ENCODE measurements at regions not wholly inside any gene's neighbourhood (a gene's known extent, or its start where the extent isn't known, plus 50 kb on each side); places are given as distances from the start of the nearest gene placed in this dataset.

DNA sequence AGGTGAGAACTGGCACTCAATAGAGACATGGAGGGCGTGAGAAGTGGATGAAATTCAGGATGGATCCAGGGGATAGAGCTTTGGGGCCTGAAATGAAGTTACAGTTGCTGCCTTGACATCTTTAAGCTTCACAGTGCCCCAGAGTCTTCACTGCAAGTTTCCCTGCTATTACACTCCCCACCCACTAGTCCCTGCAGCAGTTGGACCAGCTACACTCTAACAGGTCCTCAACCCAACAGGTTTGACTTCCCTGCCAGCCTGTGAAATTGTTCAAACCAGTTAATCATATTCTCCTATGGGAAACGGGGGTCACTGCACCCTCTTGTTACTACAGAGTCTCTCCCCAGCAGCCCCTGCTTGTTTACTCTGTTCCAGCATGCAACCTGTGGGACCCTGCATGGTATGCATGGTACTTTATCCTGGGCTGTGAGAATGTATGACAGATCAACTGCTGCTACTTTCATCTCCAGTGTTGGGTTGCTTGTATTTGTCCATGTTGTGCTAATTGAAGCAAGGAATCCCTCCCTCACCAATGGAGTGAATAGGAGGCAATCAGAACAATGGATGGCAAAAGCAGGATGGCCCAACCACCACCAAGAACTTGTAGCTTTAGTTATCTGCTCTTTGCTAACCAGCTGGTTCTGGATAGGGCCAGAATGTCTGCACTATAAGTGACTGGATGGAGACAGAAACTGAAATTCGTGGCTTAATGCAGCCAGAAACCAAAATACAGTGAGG is 314.2 kb downstream of the OLFM4 start:
- DNase-seq: no peak
- intact Hi-C loops (cut with DNase I): no loop called here

DNA sequence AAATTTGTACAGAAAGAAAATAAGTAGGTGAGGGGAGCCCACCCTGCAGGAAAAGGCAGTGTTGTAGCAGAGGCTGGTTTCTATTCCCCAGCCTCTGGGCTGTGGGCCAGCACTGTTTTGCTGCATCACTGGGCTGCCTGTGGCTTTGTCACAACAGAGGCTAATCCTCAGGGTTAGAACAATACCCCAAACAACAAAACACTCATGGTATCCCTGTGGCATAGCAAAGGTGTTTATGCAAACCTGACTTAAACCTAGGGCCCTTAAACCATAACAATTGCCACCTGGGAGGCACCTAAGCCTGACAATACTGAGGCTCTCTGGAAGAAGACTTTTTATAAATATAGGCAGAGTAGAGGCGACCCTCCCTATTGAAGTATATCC is 314.7 kb downstream of the OLFM4 start:
- intact Hi-C loops (cut with DNase I): no loop called here
- peak in 2 of 10 donors; percentile 21 to 61 for DNase-seq

DNA sequence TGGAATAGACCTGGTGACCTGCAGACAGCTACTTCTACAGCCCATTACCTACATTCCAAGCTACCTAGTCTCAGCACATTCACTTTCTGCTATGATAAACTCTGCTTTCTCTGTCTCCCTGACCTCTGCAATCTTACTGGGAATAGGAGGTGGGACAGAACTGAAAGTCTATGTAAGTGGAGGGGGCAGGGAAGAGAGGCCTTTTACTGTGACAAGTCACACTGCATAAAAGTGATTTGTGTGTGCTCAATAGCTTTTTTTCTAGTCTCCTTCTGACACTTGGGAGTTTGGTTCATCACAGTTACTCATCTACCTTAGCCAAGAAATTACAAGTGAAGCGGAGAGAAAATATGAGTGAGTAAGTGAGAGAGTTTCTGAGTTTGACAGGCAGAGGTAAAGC is 322.4 kb downstream of the OLFM4 start:
- intact Hi-C loops (cut with DNase I): no loop called here
- DNase-seq: no peak

DNA sequence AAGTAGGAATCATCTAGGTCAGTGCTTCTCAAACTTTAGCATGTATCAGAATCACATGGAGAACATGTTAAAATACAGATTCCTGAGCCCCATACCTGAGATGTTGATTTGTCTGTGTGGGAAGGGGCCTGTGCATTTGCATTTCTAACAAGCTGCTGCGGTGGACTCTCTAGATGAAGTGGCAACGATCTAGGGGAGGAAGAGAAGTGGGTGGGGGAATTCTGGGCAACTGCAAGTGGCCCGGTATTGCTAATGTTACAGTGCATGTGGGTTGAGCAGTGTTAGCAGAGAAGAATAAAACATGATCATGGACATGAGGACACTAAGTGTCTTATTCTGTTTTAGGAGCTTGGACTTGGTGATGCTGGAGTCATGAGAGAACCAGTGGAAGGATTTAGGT is 329.0 kb downstream of the OLFM4 start:
- intact Hi-C loops (cut with DNase I): no loop called here
- no peak for DNase-seq

DNA sequence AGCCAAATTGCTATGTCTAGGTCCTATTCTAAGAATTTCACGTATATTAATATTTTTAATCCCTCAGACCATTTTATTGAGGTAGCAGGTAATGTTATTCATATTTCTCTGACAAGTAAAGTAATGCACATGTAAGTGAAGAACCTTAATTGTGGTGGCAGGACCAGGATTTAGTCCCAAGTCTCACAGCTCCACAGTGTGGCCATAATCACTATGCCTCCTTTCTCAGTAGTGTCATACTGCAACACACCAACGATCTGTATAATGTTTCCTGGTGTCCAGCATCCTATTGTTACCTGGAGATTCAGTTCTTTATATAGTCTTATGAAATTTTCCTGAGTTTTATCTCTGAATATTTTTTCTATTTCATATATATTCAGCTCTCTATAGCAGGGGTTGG is 340.3 kb downstream of the OLFM4 start:
- intact Hi-C loops (cut with DNase I): no loop called here

DNA sequence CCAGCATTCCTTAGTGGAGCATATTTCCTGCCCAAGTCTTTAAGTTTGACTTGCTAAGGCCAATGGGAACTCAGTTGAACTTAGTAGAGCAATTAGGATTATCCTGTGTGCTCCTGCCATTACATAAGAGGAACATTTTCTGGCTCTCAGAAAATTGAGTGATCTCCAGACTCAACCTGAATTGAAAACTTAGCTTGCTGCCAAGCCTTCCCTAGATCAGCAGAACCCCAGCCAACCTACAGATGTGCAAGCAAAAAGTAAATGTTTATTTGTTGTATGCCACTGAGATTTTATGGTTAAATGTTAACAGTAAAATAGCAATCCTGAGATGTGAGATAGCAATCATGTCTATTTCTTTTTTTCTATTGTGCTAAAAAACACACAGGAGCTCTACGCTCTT is 350.9 kb downstream of the OLFM4 start:
- intact Hi-C loops (cut with DNase I): no loop called here
- DNase-seq: no peak

More for the DNA sequence above, 340.3 kb downstream of the OLFM4 start:
- no peak for DNase-seq

DNA sequence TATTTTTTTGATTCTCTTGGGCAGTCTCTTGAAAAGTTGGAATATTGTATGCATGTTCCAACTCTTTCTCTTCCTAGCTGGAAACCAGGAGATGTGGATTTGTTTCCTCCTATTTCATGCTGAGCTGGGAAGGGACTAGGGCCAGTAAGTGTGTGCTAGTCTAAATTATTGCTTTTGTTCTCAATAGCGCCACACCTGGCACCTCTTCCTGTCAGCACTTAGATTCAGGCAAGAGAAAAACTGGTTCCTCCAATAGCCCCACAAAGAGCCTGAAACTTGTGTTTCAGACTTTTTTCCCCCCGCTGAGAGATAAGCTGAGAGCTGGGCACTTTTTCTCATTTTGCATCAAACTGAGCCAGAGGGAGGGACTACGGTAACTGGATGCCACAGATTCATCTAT is 353.4 kb downstream of the OLFM4 start:
- DNase-seq: no peak
- intact Hi-C loops (cut with DNase I): no loop called here

DNA sequence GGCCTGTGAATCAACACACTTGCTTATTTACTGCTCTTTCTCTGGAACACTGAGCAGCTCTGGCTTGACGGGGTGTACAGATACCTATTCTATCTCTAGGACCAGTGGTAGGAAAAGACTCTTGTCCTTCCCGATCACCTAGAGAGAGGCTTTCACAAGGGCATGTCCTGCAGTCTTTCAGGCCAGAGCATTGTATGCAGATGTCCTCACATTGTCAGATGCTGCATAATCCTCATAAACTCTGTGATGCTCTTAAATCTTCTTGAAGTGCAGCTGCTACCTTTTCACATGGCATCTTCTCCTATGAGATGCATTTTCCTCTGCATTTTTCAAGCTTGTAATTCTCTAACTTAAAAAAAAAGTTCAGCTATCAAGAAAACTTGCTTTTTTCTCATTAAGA is 369.4 kb downstream of the OLFM4 start:
- intact Hi-C loops (cut with DNase I): no loop called here
- no peak for DNase-seq

DNA sequence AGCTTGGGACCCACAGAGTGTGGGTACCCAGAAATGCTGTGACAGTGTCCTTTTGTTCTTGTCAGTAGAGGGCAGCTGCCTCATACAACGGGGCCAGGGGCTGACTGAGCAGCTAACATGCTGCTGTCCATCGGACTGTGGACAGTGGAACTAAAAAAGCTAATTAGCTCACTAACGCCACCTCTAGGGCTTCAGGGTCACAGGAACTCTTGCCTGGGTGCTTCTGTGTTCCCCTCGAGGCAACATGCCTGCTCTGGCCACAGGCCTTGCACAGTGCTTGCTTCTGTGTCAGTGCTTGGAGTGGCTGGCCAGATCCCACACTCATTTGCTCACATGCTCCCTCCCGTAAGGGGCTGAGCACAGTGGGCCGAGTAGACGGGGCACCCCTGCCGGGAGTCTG is 377.0 kb downstream of the OLFM4 start:
- DNase-seq: no peak
- intact Hi-C loops (cut with DNase I): no loop called here

DNA sequence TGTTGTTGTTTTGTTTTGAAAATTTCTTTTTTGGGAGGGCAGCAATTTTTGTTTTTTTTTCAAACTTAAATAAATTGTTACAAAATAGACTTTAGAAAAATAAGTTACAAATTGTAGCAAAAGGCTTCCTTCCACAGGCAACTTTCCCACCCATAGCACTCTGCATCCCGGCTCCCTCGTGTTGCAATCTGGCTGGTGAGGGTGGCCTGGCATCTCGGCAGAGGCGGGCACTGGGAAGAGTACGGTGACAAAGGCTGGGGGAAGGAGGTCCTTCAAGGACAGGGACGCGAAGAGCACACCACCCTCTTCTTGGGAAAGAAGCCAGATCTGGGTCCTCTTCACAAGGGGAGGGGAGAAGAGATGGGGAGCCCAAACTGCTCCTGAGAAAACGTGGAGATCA is 379.7 kb downstream of the OLFM4 start:
- intact Hi-C loops (cut with DNase I): no loop called here
- no peak for DNase-seq

DNA sequence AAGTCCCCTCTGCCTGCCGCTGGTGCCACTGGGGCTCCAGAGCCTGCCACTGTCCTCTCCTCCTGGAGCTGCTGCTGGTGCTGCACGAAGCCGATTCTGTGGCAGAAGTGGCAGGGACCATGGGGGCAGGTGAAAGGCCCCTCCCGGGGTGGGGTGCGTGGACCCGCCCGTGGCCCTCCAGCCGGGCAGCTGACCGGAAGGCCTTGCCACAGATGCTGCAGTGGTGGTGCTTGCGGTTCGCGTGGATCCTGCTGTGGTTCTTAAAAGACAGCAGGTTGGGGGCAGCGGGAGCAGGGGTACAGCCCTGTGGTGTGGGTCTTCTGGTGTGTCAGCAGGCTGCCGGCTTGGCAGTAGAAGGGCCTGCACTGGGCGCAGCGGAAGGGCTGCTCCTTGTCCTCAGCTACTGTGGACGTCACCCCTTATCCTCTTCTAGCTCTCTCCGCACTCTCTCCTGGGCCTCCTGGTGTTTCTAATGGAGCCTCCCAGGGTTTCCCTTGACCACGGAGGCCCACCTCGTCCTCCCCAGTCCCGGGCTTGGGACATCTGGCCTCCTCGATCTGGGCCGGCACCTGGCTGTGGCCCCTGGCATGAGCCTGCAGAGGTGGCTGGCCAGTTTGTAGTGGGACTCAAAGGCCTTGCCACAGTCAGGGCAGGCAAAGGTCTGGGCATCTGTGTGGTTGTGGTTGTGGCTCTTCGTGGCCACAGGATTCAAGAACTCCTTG is 380.4 kb downstream of the OLFM4 start:
- intact Hi-C loops (cut with DNase I): no loop called here
- peak in 3 of 10 donors; percentile 58 to 82 (median 80) for DNase-seq

DNA sequence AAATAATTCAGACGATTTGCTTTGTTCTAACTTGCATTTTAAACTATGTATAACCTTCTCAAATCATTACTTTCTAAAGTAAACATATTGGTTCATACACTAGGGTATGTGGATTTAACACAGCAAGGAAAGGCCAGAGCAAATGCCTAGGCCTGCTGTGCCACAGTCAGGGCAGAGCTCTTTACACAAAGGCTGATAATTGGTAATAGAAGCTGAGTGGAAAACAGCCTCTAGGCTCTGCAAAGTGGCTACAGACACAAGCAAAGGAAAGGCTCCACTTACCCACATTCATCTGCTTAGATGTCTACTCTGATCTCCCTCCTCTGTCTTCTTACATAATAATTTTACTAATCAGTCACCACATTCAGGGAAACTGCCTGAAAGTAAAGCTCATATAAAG is 382.9 kb downstream of the OLFM4 start:
- intact Hi-C loops (cut with DNase I): no loop called here
- DNase-seq: no peak

DNA sequence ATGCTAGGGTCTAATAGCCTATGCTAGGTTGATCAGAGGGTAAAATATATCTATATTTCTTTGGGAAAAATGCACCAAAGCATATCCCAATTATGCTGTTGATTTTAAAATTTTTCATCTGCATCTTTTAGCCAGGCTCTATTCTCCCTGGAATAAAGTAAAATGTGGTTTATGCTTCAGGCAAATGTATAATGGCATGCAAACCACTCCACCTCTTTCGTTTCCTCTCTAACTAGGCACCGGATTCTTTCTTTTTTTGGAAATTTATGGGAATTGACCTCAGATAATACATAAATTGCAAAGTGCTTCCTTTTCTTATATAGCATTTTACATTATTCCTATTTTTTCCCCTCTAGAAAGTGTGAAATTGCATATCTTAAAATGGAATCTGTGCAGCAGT is 386.5 kb downstream of the OLFM4 start:
- intact Hi-C loops (cut with DNase I): no loop called here
- no peak for DNase-seq

DNA sequence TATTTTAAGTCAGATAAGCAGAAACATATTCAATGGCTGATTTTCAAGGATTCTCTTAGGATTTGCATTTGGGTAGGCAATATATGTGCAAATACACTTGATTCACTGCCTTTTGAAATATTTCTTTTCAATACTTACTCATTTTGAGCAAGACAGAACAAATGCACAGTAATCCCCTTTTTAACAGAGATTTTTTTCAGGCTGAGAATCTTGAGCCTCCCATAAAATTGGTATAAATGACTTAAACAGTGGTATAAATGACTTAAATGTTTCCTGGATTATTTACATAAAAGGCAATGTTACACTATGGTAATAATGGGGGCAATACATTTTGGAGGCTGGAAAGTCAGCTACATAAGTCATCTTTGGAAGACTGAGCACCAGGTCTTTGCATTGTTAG is 389.0 kb downstream of the OLFM4 start:
- no peak for DNase-seq
- intact Hi-C loops (cut with DNase I): no loop called here

DNA sequence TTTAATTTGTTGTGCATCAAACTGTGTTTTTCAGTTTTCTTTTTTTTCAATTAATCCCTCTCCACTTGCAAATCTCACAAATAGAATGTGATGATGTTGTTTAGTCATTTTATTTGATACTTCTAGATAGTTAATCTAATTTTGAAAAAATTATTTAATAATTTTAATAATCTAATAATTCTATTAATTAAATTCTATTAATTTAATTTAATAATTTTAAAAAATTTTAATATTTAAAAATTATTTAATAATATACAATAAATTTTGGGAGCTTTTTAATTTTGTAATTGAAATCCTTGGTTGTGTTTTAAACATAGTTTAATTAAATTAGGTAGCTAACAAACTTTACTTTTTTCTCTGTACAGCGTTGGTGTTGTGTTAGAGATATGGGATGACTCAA is 393.8 kb downstream of the OLFM4 start:
- DNase-seq: no peak
- intact Hi-C loops (cut with DNase I): no loop called here

DNA sequence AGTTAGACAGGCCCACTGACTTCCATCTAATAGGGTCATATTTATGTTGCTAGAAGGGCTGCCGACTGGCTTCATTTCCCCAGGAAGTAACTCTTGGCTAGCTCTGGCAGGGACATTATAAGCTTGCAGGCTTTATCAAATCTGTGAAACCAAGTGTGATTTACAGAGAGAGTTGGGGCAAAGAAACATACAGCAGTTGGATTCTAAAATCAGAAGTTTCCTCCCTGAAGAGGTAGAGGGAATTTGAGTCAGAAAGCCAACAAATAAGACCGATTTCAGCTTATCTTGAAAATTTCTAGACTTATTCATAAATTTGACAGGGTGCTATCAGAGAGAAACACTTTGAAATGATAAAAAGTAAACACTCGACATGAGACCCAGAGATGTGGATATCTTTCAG is 407.8 kb downstream of the OLFM4 start:
- no peak for DNase-seq
- intact Hi-C loops (cut with DNase I): no loop called here

DNA sequence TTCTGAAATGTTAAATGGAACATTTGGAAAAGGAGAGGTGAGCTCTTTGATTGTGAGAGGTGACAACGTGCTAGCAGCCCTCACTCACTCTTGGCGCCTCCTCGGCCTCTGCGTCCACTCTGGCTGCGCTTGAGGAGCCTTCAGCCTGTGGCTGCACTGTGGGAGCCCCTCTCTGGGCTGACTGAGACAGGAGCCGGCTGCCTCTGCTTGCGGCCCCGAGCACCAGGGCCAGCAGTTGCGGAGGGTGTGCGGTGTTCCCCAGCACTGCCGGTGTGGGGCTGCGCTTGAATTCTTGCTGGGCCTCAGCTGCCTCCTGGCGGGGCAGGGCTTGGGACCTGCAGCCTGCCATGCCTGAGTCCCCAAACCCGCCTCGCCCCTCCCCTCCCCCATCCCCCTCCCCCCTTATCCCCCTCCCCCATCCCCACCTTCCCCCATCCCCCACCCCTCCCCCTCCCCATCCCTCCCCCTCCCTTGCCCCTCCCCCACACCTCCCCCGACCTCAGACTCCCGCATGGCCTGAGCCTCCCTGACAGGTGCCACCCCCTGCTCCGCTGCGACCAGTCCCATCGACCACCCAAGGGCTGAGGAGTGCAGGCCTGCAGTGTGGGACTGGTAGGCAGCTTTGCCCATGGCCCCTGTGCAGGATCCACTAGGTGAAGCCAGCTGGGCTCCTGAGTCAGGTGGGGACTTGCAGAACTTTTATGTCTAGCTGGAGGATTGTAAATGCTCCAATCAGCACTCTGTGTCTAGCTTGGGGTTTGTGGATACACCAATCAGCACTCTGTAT is 411.0 kb downstream of the OLFM4 start:
- DNase-seq: peak in 1 of 10 donors; percentile 72
- intact Hi-C loops (cut with DNase I): no loop called here

DNA sequence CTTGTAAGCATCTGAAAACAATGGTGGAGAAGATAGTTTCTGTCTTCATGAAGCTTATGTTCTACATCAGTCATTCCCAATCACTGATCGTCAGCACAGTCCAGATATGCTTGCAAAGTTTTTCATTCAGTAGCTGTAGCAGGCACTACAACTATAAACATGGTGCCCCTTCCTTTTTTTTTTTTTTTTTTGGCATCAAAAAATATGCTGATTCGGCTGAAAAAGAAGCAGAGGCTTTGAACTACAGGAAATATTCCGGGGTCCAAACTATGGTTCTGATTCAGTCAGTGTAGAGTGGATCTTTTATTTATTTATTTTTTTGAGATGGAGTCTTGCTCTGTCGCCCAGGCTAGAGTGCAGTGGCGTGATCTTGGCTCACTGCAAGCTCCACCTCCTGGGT is 414.4 kb downstream of the OLFM4 start:
- intact Hi-C loops (cut with DNase I): no loop called here
- DNase-seq: no peak

DNA sequence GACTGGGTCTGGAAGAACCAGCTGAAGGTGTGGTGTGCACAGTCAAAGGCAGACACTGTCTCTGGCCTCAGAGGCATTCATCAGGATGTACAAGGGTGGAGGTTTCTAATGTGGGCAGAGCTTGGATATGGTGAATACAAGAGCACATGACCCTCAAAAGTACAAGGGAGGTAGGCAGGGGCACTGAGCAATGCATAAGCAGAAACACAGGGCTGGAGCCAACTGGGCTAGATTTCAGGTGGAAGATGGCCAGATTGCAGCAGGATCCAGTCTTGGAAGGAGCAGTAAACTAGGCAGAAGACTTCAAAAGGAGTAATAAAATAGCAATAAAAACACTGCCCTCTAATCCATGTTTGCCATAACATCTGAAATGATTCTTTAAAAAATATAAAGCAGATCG is 417.1 kb downstream of the OLFM4 start:
- intact Hi-C loops (cut with DNase I): no loop called here
- DNase-seq: peak in 1 of 10 donors; percentile 61

DNA sequence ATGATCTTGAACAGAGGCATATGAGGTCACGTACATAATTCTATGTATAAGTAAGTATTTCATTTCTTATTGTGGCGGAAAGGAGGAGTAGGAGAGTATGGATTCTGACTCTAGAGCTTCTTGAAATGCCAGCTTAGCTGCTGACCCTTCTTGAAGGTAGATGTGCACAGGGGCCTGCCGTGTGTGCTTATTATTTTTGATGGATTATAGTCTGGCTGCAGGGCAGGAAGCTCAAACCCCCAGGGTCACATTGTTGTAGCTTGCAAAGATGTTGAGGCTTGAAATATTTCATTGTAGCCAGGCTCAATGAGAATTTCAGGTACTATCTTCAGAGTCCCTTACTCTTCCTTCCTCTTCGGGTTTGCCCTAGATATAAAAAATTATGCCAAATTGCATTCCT is 418.8 kb downstream of the OLFM4 start:
- no peak for DNase-seq
- intact Hi-C loops (cut with DNase I): no loop called here

DNA sequence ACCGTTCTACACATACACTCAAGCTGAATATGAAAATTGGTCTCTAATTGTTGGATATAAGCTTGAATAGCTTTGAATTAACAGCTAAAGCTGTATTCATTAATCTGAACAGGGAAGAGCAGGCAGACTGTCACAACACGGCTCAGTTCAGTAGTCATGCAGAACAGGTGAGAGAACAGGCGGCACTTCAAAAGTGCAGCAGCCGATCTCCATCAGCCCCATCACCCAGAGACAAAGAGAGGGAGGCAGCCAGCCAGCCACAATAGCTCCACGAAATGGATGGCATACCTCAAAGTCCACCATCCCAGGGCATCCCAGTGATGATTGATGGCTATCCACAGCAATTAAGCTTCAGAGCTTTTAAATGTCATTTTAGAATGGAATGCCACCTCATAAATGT is 419.2 kb downstream of the OLFM4 start:
- intact Hi-C loops (cut with DNase I): no loop called here
- no peak for DNase-seq
